Activated T-cell treated with anti-CD3 and anti-CD28 coated beads, Interleukin-2, amount 50 U/mL, for 48 hours (primary cell): ENCODE measurements at regions not wholly inside any gene's neighbourhood (a gene's known extent, or its start where the extent isn't known, plus 50 kb on each side); places are given as distances from the start of the nearest gene placed in this dataset.

ENCODE experiments used
- DNase-seq, 2 experiments: peaks; one replicate each; pipeline ENCODE4 v3.0.0-alpha.2; 2020

DNA sequence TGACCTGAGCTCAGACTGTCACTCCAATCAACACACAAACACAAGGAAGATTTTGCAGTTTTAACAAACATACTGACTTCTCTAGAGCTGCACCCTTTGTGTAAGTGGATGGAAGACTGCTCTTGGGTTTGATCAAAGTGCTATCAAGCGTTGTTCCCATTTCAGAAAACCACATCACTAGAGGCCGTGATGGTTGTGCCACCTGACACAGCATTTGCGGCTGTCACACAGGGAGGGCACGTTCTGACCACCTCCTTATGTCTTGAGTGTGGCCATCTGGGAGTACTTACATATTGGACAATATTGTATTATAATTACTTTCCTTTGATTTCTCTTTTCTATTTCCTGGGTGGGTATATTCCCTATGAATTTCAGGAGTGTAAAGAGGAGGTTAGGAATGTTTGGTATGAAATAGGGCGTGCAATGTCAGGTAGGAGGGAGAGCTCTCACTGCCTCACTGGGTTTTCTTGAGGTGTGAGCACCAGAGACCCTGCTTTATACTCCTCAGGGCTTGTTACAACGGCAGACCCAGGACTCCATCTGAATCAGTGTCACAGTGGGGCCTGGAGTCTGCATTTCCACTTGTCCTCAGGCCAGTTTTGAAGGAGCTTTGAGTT, 74.3 kb downstream of the SYNE3 start:
- DNase-seq, result no peak

- DNase-seq, result no peak
Measured at GRCh38 chr14:95440951-95441350, 75.5 kb downstream of the SYNE3 start.

GRCh38 chr14:95440496-95440895, 76.0 kb downstream of the SYNE3 start:
- DNase-seq, result no peak

DNA sequence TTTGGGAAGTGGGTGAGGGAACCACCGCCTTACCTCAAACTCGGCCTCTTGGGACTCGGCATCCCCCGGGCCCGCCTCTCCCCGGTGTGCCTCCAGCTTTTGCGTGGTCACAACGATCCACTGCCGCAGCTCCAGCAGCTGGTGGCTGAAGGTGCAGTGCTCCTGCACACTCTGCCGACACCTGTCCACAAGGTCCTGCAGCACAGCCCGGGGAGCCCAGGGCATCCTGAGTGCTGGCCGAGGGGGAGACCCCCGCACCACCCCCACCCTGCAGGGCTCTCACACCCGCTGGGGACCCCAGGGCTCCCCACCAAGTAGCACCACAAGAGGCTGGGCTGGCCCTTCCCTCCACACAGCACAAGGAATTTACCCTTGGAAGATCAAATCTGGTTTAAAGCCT, 76.6 kb downstream of the SYNE3 start:
- no peak for DNase-seq

DNA sequence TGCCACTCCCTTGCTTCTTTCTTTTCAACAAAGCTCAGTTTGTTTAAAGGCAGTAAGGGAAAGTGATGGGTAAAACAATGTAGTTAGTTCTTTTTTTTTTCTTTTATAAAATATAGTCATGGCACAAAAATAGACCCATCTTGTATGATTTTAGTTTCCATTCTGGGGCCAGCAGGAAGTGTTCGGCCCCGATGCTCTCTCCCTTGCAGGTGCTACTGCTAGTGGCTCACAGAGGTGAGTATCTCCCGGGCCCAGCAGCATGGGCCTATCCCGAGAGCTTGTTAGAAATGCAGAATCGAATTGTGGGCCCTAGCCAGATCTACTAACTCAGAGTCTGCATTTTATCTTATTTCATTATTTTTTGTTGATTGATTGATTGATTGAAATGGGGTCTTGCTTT, 78.7 kb downstream of the SYNE3 start:
- DNase-seq, result no peak

DNA sequence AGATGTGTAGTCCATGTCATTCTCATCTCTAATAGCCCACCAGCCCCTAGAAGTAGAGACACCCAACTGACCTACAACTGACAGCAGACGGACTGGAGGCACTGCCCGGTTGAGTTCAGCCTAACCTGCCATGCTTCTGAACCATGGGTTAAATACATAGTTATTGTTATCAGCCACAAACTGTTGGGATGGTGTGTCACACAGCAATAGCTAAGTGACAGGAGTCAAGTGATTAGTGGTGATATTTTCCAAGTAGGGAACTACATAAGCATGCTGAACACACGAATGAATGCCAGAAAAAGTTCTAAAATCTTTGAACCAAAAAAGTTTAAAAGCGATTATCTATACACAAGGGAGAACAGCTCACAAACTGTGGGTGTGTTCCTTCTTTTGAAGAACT, 80.1 kb downstream of the SYNE3 start:
- no peak for DNase-seq

- no peak for DNase-seq
Measured at GRCh38 chr14:95434121-95434520, 82.3 kb downstream of the SYNE3 start.

DNA sequence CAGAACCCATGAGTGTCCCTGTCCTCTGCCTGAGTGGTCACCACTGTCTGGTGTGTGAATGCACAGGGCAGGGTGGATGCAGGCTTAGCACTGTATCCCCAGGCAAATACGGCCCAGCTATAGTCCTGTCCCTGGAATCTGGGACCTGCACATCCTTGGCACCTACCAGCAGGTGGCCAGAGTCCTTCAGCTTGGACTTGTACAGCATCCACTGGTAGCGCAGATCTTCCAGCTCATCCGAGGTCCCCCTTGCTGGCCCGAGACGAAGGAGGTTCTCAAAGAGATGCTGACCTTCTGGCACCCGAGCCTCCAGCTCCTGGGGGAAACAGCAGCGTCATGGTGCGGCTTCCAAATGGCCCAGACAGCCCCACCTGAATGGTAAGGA, 83.4 kb downstream of the SYNE3 start:
- no peak for DNase-seq

GRCh38 chr14:95432144-95433093, 84.0 kb downstream of the SYNE3 start:
- no peak for DNase-seq

- DNase-seq, result peak; percentile 25 to 34
Measured at GRCh38 chr14:95431199-95432143, 85.0 kb downstream of the SYNE3 start.

- DNase-seq, result no peak
Measured at GRCh38 chr14:95428557-95428956, 87.9 kb downstream of the SYNE3 start.

DNA sequence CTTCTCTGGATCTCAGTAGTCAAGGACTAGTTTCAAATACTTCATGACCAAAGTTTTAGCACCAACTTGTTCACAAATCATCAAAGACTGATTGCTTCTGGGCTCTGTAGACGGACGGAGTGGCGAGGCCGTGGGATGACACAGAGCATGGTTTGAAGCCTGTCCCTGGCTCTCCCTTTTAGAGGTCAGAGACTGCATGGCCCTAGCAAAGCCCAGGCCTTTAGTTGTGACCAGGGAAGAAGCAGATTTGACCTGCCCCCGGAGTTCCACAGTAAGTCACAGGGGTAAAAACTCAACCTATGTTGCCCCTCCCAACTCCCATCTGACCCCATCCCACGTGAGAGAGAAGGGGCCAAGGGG, 90.4 kb downstream of the SYNE3 start:
- DNase-seq, result no peak

DNA sequence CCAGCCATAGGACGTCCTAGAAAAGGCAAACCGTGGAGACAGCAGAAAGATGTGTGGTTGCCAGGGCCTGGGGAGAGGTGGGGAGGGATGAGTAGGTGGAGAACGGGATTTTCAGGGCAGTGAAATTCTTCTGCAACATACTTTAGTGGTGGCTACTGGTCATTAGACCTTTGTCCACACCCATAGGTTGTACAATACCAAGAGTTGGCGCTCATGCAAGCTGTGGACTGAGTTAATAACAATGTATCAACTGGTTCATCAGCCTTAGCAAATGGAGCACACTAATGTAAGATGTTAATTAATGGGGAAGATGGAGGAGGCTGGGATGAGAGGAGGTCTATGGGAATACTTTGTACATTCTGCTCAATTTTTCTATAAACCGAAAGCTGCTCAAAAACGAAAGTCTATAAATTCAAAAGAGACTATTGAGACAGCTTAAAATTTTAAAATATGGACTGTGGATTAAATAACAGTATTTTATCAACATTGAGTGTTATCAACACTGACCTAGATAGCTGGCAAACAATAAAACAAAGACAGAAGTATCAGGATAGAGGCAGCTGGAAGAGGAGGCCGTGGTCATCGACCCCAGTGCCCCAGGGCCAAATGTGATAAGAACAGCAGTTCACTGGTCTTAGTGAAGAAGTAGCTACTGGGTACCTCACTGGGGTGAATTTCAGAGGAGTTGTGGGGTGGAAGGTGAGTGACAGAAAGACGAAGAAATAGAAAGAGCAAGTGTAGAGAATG, 90.9 kb downstream of the SYNE3 start:
- no peak for DNase-seq

GRCh38 chr14:95424529-95424928, 91.9 kb downstream of the SYNE3 start:
- DNase-seq, result no peak

- no peak for DNase-seq
Measured at GRCh38 chr14:95421741-95422140, 94.7 kb downstream of the SYNE3 start.

GRCh38 chr14:95420060-95420459, 96.4 kb downstream of the SYNE3 start:
- no peak for DNase-seq

GRCh38 chr14:95419569-95419968, 96.9 kb downstream of the SYNE3 start:
- no peak for DNase-seq

- DNase-seq, result no peak
Measured at GRCh38 chr14:95418858-95419257, 97.6 kb downstream of the SYNE3 start.

DNA sequence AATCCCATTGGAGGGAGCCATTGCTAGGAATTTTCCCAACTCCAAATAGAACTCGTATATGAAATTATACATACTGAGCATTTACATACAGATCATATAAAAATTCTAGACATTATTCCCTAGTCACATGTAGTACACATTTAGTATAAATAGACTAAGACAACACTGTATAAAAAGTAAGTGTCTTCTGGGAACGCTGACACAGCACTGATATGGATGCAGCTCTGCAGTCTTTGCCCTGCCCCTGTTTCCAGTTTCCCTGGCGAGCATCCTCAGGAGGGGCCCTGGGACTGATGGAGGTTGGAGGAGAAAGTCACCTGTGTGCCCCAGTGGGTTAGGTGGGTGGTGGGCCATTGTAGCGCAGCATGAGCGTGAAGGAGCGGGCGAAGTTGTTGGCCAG, 97.8 kb upstream of the CLMN start:
- DNase-seq, result no peak

- DNase-seq, result no peak
Measured at GRCh38 chr14:95415993-95416392, 96.3 kb upstream of the CLMN start.

GRCh38 chr14:95413289-95414215, 93.8 kb upstream of the CLMN start:
- no peak for DNase-seq

GRCh38 chr14:95410838-95411237, 91.1 kb upstream of the CLMN start:
- DNase-seq, result no peak
